Spinal cord (tissue), 9 donors: ENCODE measurements at regions not wholly inside any gene's neighbourhood (a gene's known extent, or its start where the extent isn't known, plus 50 kb on each side); places are given as distances from the start of the nearest gene placed in this dataset.
A peak's percentile ranks its signal among the peaks of the same experiment; 100 is the strongest.

Experiments
- DNase-seq, 6 donors: peaks; one replicate each; pipeline versions ENCODE4 v3.0.0 to v3.0.0-alpha.2; 2013 to 2015; ENCODE audit warnings: low spot score in 6 of 6, low read depth in 4 of 6
- H3K27ac ChIP-seq: one replicate; pipeline ENCODE4 v1.5.1; 2013; ENCODE audit warnings: low read depth, low read length, control low read depth
- H3K27me3 ChIP-seq: one replicate; pipeline ENCODE4 v1.6.1; 2013; ENCODE audit warnings: low read length; ENCODE audit not compliant: control insufficient read depth, insufficient read depth
- H3K36me3 ChIP-seq: one replicate; pipeline ENCODE4 v1.6.1; 2013; ENCODE audit warnings: low read length; ENCODE audit not compliant: control insufficient read depth, insufficient read depth
- H3K4me1 ChIP-seq: one replicate; pipeline ENCODE4 v1.6.1; 2013; ENCODE audit warnings: low read length; ENCODE audit not compliant: control insufficient read depth, insufficient read depth
- H3K4me3 ChIP-seq: one replicate; pipeline ENCODE4 v1.5.1; 2013; ENCODE audit warnings: low read depth, low read length, control low read depth
- H3K9me3 ChIP-seq: one replicate; pipeline ENCODE4 v1.6.1; 2013; ENCODE audit warnings: low read length; ENCODE audit not compliant: control insufficient read depth, insufficient read depth
- WGBS: methylation state at CpG from one replicate; pipeline ENCODE4 v1.1.5; 2013; ENCODE audit warnings: missing lambda C conversion rate; ENCODE audit not compliant: insufficient coverage; 5-methylcytosine and 5-hydroxymethylcytosine counted together
- donor health status: healthy.

GRCh38 chr4:57504797-57505530 is 394.8 kb upstream of the IGFBP7 start:
- peak in 2 of 6 donors; percentile 56 to 66 for DNase-seq
- 3% methylated on average over 3 of the region's 5 CpGs for WGBS
- Histone ChIP-seq H3K9me3 (no peaks in the 10 kb centered on the region), H3K27ac (no peak overlapping the region), H3K27me3 (no peaks in the 10 kb centered on the region), H3K36me3 (no peaks in the 10 kb centered on the region), H3K4me1 (no peaks in the 10 kb centered on the region), H3K4me3 (no peak overlapping the region)

GRCh38 chr4:57504139-57504538 is 394.0 kb upstream of the IGFBP7 start:
- Histone ChIP-seq H3K27ac (no peak overlapping the region), H3K9me3 (no peaks in the 10 kb centered on the region), H3K27me3 (no peaks in the 10 kb centered on the region), H3K4me3 (no peak overlapping the region), H3K36me3 (no peaks in the 10 kb centered on the region), H3K4me1 (no peaks in the 10 kb centered on the region)
- 20% methylated on average over 1 of the region's 3 CpGs for WGBS
- peak in 2 of 6 donors; percentile 46 to 82 for DNase-seq

- Histone ChIP-seq H3K27ac (no peak overlapping the region), H3K4me1 (no peaks in the 10 kb centered on the region)
- DNase-seq: peak in 1 of 6 donors; percentile 71
Measured at GRCh38 chr4:57501720-57502119, 391.5 kb upstream of the IGFBP7 start.

GRCh38 chr4:57499786-57500185 is 389.6 kb upstream of the IGFBP7 start:
- H3K27ac ChIP-seq: no peak overlapping the region
- no peaks in the 10 kb centered on the region for H3K4me1 ChIP-seq
- no peak overlapping the region for H3K4me3 ChIP-seq
- WGBS: 98% methylated on average over 6 of the region's 6 CpGs
- H3K9me3 ChIP-seq: no peaks in the 10 kb centered on the region
- DNase-seq: no peak
- H3K36me3 ChIP-seq: no peaks in the 10 kb centered on the region
- no peaks in the 10 kb centered on the region for H3K27me3 ChIP-seq

More at GRCh38 chr4:57501720-57502119, 391.5 kb upstream of the IGFBP7 start:
- Histone ChIP-seq H3K9me3 (no peaks in the 10 kb centered on the region), H3K27me3 (no peaks in the 10 kb centered on the region), H3K4me3 (no peak overlapping the region), H3K36me3 (no peaks in the 10 kb centered on the region)
- WGBS: 40% methylated on average over 1 of the region's 4 CpGs

- no peak overlapping the region for H3K27ac ChIP-seq
- no peaks in the 10 kb centered on the region for H3K4me1 ChIP-seq
- WGBS: 26% methylated on average over 2 of the region's 4 CpGs
- H3K27me3 ChIP-seq: no peaks in the 10 kb centered on the region
- H3K36me3 ChIP-seq: no peaks in the 10 kb centered on the region
- no peaks in the 10 kb centered on the region for H3K9me3 ChIP-seq
- DNase-seq: peak in 2 of 6 donors; percentile 16 to 58
- no peak overlapping the region for H3K4me3 ChIP-seq
Measured at GRCh38 chr4:57498251-57498650, 388.1 kb upstream of the IGFBP7 start.

- Histone ChIP-seq H3K27ac (no peak overlapping the region), H3K4me3 (no peak overlapping the region), H3K36me3 (no peaks in the 10 kb centered on the region), H3K27me3 (no peaks in the 10 kb centered on the region), H3K9me3 (no peaks in the 10 kb centered on the region), H3K4me1 (no peaks in the 10 kb centered on the region)
- DNase-seq: peak in 1 of 6 donors; percentile 17
- WGBS: no CpG with 5 or more reads among the region's 2 CpGs
Measured at GRCh38 chr4:57496697-57497471, 386.7 kb upstream of the IGFBP7 start.

GRCh38 chr4:57494821-57495220 is 384.6 kb upstream of the IGFBP7 start:
- no peaks in the 10 kb centered on the region for H3K4me1 ChIP-seq
- no peaks in the 10 kb centered on the region for H3K9me3 ChIP-seq
- H3K36me3 ChIP-seq: no peaks in the 10 kb centered on the region
- H3K4me3 ChIP-seq: no peak overlapping the region
- no CpG with 5 or more reads among the region's 4 CpGs for WGBS
- peak overlapping the region; percentile 29 for H3K27ac ChIP-seq
- H3K27me3 ChIP-seq: no peaks in the 10 kb centered on the region
- peak in 2 of 6 donors; percentile 45 to 57 for DNase-seq

- Histone ChIP-seq H3K27me3 (no peaks in the 10 kb centered on the region), H3K4me1 (no peaks in the 10 kb centered on the region), H3K27ac (no peak overlapping the region), H3K9me3 (no peaks in the 10 kb centered on the region), H3K4me3 (no peak overlapping the region), H3K36me3 (no peaks in the 10 kb centered on the region)
- WGBS: 88% methylated on average over 1 of the region's 5 CpGs
- no peak for DNase-seq
Measured at GRCh38 chr4:57492251-57492878, 382.2 kb upstream of the IGFBP7 start.

- no peak for DNase-seq
- Histone ChIP-seq H3K27me3 (no peaks in the 10 kb centered on the region), H3K36me3 (no peaks in the 10 kb centered on the region), H3K27ac (no peak overlapping the region), H3K4me1 (no peaks in the 10 kb centered on the region), H3K9me3 (no peaks in the 10 kb centered on the region), H3K4me3 (no peak overlapping the region)
- no CpG with 5 or more reads among the region's 3 CpGs for WGBS
Measured at GRCh38 chr4:57491388-57491787, 381.2 kb upstream of the IGFBP7 start.
